HepG2 (cell line): ENCODE measurements at regions not wholly inside any gene's neighbourhood (a gene's known extent, or its start where the extent isn't known, plus 50 kb on each side); places are given as distances from the start of the nearest gene placed in this dataset.

Experiments
- ARNT2 ChIP-seq: sonication (generic); formaldehyde crosslinking; IDR thresholded peaks from 2 replicates; pipeline ENCODE4 v1.8.0; 2022; ENCODE audit warnings: mild to moderate bottlenecking, low read depth, missing genetic modification reagents, moderate library complexity
- IRF1 ChIP-seq: sonication (generic); formaldehyde crosslinking; IDR thresholded peaks from 2 replicates; pipeline ENCODE4 v1.4.0; 2020; ENCODE audit warnings: low read depth, mild to moderate bottlenecking, missing genetic modification reagents
- KDM5B ChIP-seq: sonication (generic); formaldehyde crosslinking; IDR thresholded peaks from 2 replicates; pipeline ENCODE4 v1.4.0; 2020; ENCODE audit warnings: missing genetic modification reagents, mild to moderate bottlenecking, borderline replicate concordance
- KLF6 ChIP-seq: IDR thresholded peaks from 2 replicates; pipeline ENCODE4 v1.8.0; 2016; ENCODE audit warnings: missing biosample characterization, missing genetic modification reagents
- MIER3 ChIP-seq: IDR thresholded peaks from 2 replicates; pipeline ENCODE4 v1.6.1; 2016; ENCODE audit warnings: missing compliant biosample characterization, borderline replicate concordance
- POLR2AphosphoS2 ChIP-seq: IDR thresholded peaks from 2 replicates; pipeline ENCODE4 v1.6.1; 2011; ENCODE audit warnings: low read depth, low read length, improper control_type of control experiment
- PRDM10 ChIP-seq: sonication (generic); formaldehyde crosslinking; IDR thresholded peaks from 2 replicates; pipeline ENCODE4 v1.4.0; 2020; ENCODE audit warnings: low read depth, missing genetic modification reagents
- ZBED4 ChIP-seq: sonication (generic); formaldehyde crosslinking; IDR thresholded peaks from 2 replicates; pipeline ENCODE4 v1.4.0; 2020; ENCODE audit warnings: missing genetic modification reagents, borderline replicate concordance
- ZBTB42 ChIP-seq: sonication (generic); formaldehyde crosslinking; IDR thresholded peaks from 2 replicates; pipeline ENCODE4 v1.5.0; 2020; ENCODE audit warnings: mild to moderate bottlenecking, missing genetic modification reagents
- ZBTB43 ChIP-seq: sonication (generic); formaldehyde crosslinking; conservative IDR thresholded peaks from 2 replicates; pipeline ENCODE4 v1.4.0; 2020; ENCODE audit warnings: missing genetic modification reagents
- ZNF205 ChIP-seq: IDR thresholded peaks from 2 replicates; pipeline ENCODE4 v1.6.1; 2018; ENCODE audit warnings: missing biosample characterization, missing genetic modification reagents
- ZNF414 ChIP-seq: sonication (generic); formaldehyde crosslinking; IDR thresholded peaks from 2 replicates; pipeline ENCODE4 v1.5.0; 2020; ENCODE audit warnings: missing genetic modification reagents
- TF ChIP-seq, protein P1 (sequence below): sonication (generic); formaldehyde crosslinking; IDR thresholded peaks from 2 replicates; pipeline ENCODE4 v1.8.0; 2022; ENCODE audit warnings: missing genetic modification reagents, mild to moderate bottlenecking, moderate library complexity, borderline replicate concordance
- TF ChIP-seq, protein P2 (sequence below): sonication (generic); formaldehyde crosslinking; IDR thresholded peaks from 2 replicates; pipeline ENCODE4 v1.5.0; 2020; ENCODE audit warnings: missing genetic modification reagents, mild to moderate bottlenecking, borderline replicate concordance

GRCh38 chr9:129252937-129253802 lies 75.1 kb upstream of the IER5L start (continued):
- no peak for TF ChIP-seq PRDM10 (CRISPR knock-in tag)
- no peak; the same call in 1 of the 2 replicates for TF ChIP-seq MIER3 (CRISPR knock-in tag)
- TF ChIP-seq ARNT2: no peak
- peak; percentile 70; the same call in 1 of the 2 replicates for TF ChIP-seq ZNF414 (CRISPR knock-in tag)
- no peak for TF ChIP-seq ZBTB42 (CRISPR knock-in tag)
- no peak for TF ChIP-seq ZNF205 (CRISPR knock-in tag)
- TF ChIP-seq, protein P1, sequence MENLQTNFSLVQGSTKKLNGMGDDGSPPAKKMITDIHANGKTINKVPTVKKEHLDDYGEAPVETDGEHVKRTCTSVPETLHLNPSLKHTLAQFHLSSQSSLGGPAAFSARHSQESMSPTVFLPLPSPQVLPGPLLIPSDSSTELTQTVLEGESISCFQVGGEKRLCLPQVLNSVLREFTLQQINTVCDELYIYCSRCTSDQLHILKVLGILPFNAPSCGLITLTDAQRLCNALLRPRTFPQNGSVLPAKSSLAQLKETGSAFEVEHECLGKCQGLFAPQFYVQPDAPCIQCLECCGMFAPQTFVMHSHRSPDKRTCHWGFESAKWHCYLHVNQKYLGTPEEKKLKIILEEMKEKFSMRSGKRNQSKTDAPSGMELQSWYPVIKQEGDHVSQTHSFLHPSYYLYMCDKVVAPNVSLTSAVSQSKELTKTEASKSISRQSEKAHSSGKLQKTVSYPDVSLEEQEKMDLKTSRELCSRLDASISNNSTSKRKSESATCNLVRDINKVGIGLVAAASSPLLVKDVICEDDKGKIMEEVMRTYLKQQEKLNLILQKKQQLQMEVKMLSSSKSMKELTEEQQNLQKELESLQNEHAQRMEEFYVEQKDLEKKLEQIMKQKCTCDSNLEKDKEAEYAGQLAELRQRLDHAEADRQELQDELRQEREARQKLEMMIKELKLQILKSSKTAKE: peak; percentile 98
- TF ChIP-seq, protein P2, sequence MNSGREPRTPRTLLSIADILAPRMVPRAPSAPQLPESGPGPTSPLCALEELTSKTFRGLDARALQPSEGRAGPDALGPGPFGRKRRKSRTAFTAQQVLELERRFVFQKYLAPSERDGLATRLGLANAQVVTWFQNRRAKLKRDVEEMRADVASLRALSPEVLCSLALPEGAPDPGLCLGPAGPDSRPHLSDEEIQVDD (CRISPR knock-in tag): no peak
- no peak for TF ChIP-seq IRF1 (CRISPR knock-in tag)
- TF ChIP-seq POLR2AphosphoS2: no peak
- TF ChIP-seq ZBTB43 (CRISPR knock-in tag): peak; percentile 99
- TF ChIP-seq KLF6 (CRISPR knock-in tag): 0 out of 2 replicates have a peak, but pooled peaks have one; percentile 29
- TF ChIP-seq ZBED4 (CRISPR knock-in tag): no peak
- TF ChIP-seq KDM5B (CRISPR knock-in tag): peak; percentile 27; the same call in 1 of the 2 replicates
